Hepatocyte (in vitro differentiated cells): ENCODE measurements at regions not wholly inside any gene's neighbourhood (a gene's known extent, or its start where the extent isn't known, plus 50 kb on each side); places are given as distances from the start of the nearest gene placed in this dataset.

Experiments
- DNase-seq: peaks from one replicate; pipeline ENCODE4 v3.0.0-alpha.2; 2016; ENCODE audit warnings: low spot score
- H2AFZ ChIP-seq: fragments of 200-600 bp; sonication (generic); 2 replicates; pipeline ENCODE4 v1.6.0; 2016; ENCODE audit warnings: antibody characterized with exemption, mild to moderate bottlenecking
- H3K27ac ChIP-seq: fragments of 200-600 bp; sonication (generic); 2 replicates; pipeline ENCODE4 v1.5.1; 2016; ENCODE audit warnings: mild to moderate bottlenecking
- H3K27me3 ChIP-seq: fragments of 200-600 bp; sonication (generic); 2 replicates; pipeline ENCODE4 v1.6.1; 2016
- H3K36me3 ChIP-seq: fragments of 200-600 bp; sonication (generic); replicated peaks from 2 replicates; pipeline ENCODE4 v1.5.1; 2016; ENCODE audit warnings: low read depth; ENCODE audit not compliant: insufficient read depth
- H3K4me1 ChIP-seq: fragments of 200-600 bp; sonication (generic); 2 replicates; pipeline ENCODE4 v1.5.1; 2016; ENCODE audit warnings: mild to moderate bottlenecking, moderate library complexity; ENCODE audit not compliant: insufficient read depth
- H3K4me2 ChIP-seq: fragments of 200-600 bp; sonication (generic); 2 replicates; pipeline ENCODE4 v1.6.0; 2016
- H3K4me3 ChIP-seq: fragments of 200-600 bp; sonication (generic); 2 replicates; pipeline ENCODE4 v1.5.1; 2016; ENCODE audit warnings: mild to moderate bottlenecking
- H3K79me2 ChIP-seq: fragments of 200-600 bp; sonication (generic); 2 replicates; pipeline ENCODE4 v1.6.0; 2017; ENCODE audit warnings: mild to moderate bottlenecking
- H3K9me2 ChIP-seq: fragments of 200-600 bp; sonication (generic); replicated peaks from 2 replicates; pipeline ENCODE4 v1.6.0; 2017; ENCODE audit warnings: mild to moderate bottlenecking; ENCODE audit not compliant: insufficient read depth
- H3K9me3 ChIP-seq: fragments of 200-600 bp; sonication (generic); 2 replicates; pipeline ENCODE4 v1.5.1; 2016; ENCODE audit warnings: low read depth, mild to moderate bottlenecking
- H4K20me1 ChIP-seq: fragments of 200-600 bp; sonication (generic); 2 replicates; pipeline ENCODE4 v1.6.0; 2016; ENCODE audit warnings: mild to moderate bottlenecking; ENCODE audit not compliant: insufficient read depth, poor library complexity, severe bottlenecking
- EZH2 ChIP-seq: fragments of 200-600 bp; sonication (generic); IDR thresholded peaks from 2 replicates; pipeline ENCODE4 v1.6.1; 2016; ENCODE audit warnings: antibody characterized with exemption, mild to moderate bottlenecking, borderline replicate concordance
- EZH2phosphoT487 ChIP-seq: fragments of 200-600 bp; sonication (generic); IDR thresholded peaks from one replicate; pipeline ENCODE4 v1.6.1; 2018; ENCODE audit warnings: antibody characterized with exemption, mild to moderate bottlenecking, low read depth, moderate library complexity; ENCODE audit not compliant: unreplicated experiment, severe bottlenecking
- WGBS: methylation state at CpG from one replicate; pipeline ENCODE4 v1.1.6; 2016; ENCODE audit warnings: low lambda C conversion rate; ENCODE audit errors: missing lambda C conversion rate; 5-methylcytosine and 5-hydroxymethylcytosine counted together
- TF ChIP-seq, protein P1 (sequence below): fragments of 200-600 bp; sonication (generic); IDR thresholded peaks from 2 replicates; pipeline ENCODE4 v1.5.1; 2016; ENCODE audit warnings: antibody characterized with exemption, mild to moderate bottlenecking; ENCODE audit not compliant: poor library complexity

DNA sequence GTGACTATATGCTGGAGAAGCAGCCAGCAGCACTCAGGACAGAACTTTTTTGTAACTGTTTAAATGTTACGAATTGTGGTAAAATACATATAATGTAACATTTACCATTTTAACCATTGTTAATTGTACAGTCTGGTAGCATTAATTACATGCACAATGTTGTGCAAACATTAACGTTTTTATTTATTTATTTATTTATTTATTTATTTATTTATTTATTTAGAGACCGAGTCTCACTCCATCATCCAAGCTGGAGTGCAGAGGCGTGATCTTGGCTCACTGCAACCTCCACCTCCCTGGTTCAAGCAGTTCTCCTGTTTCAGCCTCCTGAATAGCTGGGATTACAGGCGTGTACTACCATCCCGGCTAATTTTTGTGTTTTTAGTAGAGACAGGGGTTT lies 88.7 kb upstream of the TEX51 start:
- no peak overlapping the region for H3K4me3 ChIP-seq
- 90% methylated on average over 6 of the region's 6 CpGs for WGBS

DNA sequence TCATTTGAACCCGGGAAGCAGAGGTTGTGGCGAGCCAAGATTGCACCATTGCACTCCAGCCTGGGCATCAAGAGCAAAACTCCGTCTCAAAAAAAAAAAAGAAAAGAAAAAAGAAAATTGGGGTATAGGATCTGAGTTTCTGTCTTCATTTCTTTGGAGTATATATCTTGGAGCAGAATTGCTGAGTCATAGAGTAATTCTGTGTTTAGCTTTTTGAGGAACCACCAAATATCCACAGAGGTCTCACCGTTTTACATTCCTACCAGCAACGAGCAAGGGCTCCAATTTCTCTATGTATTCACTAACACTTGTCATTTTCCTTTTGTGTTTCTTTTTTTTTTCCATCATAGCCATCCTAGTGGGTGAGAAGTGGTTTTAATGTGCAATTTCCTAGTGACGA lies 87.6 kb upstream of the TEX51 start:
- no peak overlapping the region for H3K27ac ChIP-seq
- no peak overlapping the region for H3K4me2 ChIP-seq
- H3K9me3 ChIP-seq: no peaks in the 10 kb centered on the region
- H3K9me2 ChIP-seq: no peaks in the 10 kb centered on the region
- H2AFZ ChIP-seq: no peak overlapping the region
- no peaks in the 10 kb centered on the region for H3K36me3 ChIP-seq
- H4K20me1 ChIP-seq: no peaks in the 10 kb centered on the region
- no peak overlapping the region for H3K4me3 ChIP-seq
- TF ChIP-seq, protein P1, sequence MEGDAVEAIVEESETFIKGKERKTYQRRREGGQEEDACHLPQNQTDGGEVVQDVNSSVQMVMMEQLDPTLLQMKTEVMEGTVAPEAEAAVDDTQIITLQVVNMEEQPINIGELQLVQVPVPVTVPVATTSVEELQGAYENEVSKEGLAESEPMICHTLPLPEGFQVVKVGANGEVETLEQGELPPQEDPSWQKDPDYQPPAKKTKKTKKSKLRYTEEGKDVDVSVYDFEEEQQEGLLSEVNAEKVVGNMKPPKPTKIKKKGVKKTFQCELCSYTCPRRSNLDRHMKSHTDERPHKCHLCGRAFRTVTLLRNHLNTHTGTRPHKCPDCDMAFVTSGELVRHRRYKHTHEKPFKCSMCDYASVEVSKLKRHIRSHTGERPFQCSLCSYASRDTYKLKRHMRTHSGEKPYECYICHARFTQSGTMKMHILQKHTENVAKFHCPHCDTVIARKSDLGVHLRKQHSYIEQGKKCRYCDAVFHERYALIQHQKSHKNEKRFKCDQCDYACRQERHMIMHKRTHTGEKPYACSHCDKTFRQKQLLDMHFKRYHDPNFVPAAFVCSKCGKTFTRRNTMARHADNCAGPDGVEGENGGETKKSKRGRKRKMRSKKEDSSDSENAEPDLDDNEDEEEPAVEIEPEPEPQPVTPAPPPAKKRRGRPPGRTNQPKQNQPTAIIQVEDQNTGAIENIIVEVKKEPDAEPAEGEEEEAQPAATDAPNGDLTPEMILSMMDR: no peak
- TF ChIP-seq EZH2: no peak
- TF ChIP-seq EZH2phosphoT487: no peak
- 91% methylated on average over 6 of the region's 6 CpGs for WGBS
- H3K27me3 ChIP-seq: no peaks in the 10 kb centered on the region
- H3K4me1 ChIP-seq: no peaks in the 10 kb centered on the region
- H3K79me2 ChIP-seq: no peaks in the 10 kb centered on the region
- no peak for DNase-seq

More for the DNA sequence above, 88.7 kb upstream of the TEX51 start:
- Histone ChIP-seq H3K27me3 (no peaks in the 10 kb centered on the region), H3K9me3 (no peaks in the 10 kb centered on the region), H2AFZ (no peak overlapping the region), H4K20me1 (no peaks in the 10 kb centered on the region), H3K36me3 (no peaks in the 10 kb centered on the region), H3K4me1 (no peaks in the 10 kb centered on the region), H3K27ac (no peak overlapping the region), H3K9me2 (no peaks in the 10 kb centered on the region), H3K79me2 (no peaks in the 10 kb centered on the region), H3K4me2 (no peak overlapping the region)
- TF ChIP-seq, protein P1: no peak
- TF ChIP-seq EZH2phosphoT487 (no peak), EZH2 (no peak)
- DNase-seq: no peak

DNA sequence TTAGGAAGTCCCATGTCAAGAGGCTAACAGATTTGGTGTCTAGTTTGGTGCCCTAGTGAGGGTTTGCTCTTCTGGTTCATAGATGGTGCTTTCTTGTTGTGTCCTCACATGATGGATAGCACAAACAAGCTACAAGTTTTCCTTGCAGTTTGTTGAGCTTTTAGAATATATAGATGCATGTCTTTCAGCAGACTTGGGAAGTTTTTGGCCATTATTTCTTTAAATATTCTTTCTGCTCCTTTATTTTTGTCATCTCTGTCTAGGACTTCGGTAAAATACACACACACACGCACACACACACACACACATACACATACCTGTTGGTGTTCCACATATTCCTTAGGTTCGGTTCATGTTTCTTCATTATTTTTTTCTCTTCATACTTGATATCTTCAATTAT lies 81.5 kb upstream of the TEX51 start:
- no peak overlapping the region for H3K27ac ChIP-seq
- no peaks in the 10 kb centered on the region for H3K79me2 ChIP-seq
- H3K27me3 ChIP-seq: no peaks in the 10 kb centered on the region
- TF ChIP-seq, protein P1: no peak
- TF ChIP-seq EZH2: no peak
- no peak for TF ChIP-seq EZH2phosphoT487
- H3K36me3 ChIP-seq: no peaks in the 10 kb centered on the region
- no peak overlapping the region for H3K4me2 ChIP-seq
- DNase-seq: no peak
- no peaks in the 10 kb centered on the region for H4K20me1 ChIP-seq
- no peak overlapping the region for H2AFZ ChIP-seq
- H3K4me1 ChIP-seq: no peaks in the 10 kb centered on the region
- no peaks in the 10 kb centered on the region for H3K9me2 ChIP-seq
- 92% methylated on average over 3 of the region's 3 CpGs for WGBS
- no peak overlapping the region for H3K4me3 ChIP-seq
- H3K9me3 ChIP-seq: no peaks in the 10 kb centered on the region

DNA sequence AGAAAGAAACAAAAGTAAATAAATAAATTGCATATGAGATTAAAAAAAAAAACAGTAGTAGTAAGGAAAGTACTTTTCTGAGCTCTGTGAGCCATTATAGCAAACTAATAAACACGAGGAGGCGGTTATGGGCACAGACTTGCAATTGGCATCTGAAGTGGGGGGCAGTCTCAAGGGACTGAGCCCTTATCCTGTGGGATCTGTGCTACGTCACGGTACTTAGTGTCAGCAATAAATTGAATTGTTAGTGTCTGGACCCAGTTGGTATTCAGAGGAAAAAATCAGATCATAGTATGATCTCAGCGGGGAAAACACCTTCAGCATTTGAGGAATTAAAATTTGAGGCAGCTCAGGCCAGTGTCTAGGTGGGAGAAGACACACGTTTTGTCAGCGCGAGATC lies 76.6 kb upstream of the TEX51 start:
- Histone ChIP-seq H3K4me2 (no peak overlapping the region), H4K20me1 (no peaks in the 10 kb centered on the region), H3K4me1 (no peaks in the 10 kb centered on the region), H3K9me2 (no peaks in the 10 kb centered on the region), H3K36me3 (no peaks in the 10 kb centered on the region), H3K79me2 (no peaks in the 10 kb centered on the region), H3K9me3 (no peaks in the 10 kb centered on the region), H2AFZ (no peak overlapping the region), H3K27me3 (no peaks in the 10 kb centered on the region), H3K27ac (no peak overlapping the region), H3K4me3 (no peak overlapping the region)
- 79% methylated on average over 8 of the region's 8 CpGs for WGBS
- TF ChIP-seq, protein P1: no peak
- TF ChIP-seq EZH2 (no peak), EZH2phosphoT487 (no peak)
- DNase-seq: no peak
